Stimulated activated CD8-positive, alpha-beta memory T cell treated with anti-CD3 and anti-CD28 coated beads, Interleukin-15, amount 100 ng/mL, for 48 hours (primary cell): ENCODE measurements at regions not wholly inside any gene's neighbourhood (a gene's known extent, or its start where the extent isn't known, plus 50 kb on each side); places are given as distances from the start of the nearest gene placed in this dataset.
"Not testable (repeated sequence)": the region's sequence is repeated elsewhere in the genome, so short reads cannot be mapped to it uniquely, and the experiment has no call there.

Source experiments
- DNase-seq, 2 donors: peaks; one replicate each; pipeline ENCODE4 v3.0.0-alpha.2; 2020; ENCODE audit warnings: low read depth in 2 of 2

DNA sequence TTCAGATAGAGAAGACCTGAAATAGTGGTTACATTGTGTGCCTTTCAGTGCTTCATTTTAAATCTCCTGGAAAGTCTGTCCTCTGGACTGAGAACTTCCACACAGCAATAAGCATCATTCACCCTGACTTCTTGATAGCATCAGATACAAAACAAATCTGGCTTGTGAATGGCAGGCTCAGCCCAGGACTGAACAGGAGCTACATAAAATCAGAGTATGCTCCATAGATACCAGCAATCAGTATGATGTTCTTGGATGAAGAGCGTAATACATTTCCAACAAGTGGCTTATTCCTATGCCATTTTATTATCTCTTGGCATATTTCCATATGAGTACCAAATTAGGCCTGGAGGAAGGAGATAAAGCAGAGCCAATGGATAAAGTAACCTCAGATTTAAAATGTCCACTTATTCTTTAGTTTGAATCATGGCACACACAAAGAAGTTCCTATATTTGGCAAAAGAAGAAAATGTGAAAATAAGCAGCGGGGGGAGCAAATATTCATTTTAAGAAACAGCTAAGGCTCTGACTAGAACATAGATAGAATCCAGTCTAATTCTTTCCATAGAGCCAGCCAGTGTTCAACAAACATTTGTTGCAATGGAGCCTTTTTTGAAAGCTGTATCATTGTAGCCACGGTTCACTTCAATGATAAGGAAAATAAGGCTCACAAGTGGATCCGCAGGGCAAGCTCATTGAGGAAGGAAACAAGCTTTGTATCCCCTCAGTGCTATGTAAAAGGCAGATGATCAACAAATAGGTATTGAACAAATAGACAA, 230.8 kb upstream of the CHAC2 start:
- no peak for DNase-seq

DNA sequence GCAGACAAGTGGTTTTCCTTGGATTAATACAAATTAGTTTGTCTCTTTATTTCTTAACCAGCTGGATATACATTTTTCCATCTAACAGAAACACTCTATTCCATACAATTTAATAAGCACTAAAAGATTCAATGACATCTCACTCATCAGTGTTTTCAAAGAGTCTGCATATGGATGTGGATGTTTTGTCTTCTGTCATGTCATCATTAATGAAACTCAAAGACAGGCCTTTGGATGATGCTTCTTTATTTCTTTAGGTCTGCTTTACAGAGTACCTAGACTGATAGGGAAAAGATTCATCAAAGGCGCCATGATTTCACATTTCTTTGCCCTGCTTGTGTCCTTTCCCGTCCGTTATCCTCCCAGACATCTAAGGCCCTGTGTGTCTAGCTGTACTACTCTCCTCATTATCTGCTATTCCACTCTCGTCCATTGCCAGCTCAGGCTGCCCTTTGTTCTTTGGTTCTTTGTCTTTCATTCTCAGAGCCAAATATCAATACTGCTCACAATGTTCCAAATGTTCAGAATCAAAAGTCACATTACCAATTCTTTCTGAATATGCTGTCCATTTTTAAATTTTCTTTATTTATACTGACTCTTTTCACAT, 232.3 kb upstream of the CHAC2 start:
- no peak for DNase-seq

DNA sequence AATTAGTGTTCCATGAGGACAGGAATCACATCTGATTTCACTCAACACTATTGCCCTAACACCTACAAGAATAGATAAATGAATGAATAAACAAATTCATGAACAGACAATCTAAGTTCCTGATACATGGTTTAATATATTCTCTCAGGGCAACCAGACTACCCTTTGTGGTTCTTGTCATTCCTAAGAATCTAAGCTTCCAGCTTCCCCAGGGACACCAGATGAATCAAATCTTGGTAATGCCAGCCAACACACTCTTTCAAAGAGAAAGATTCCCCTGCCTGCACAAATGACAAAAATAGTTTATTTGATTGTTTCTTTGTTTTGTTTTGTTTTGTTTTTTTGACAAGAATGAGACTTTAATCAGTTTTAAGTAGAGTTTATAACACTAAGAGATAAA, 237.5 kb upstream of the CHAC2 start:
- DNase-seq: no peak

DNA sequence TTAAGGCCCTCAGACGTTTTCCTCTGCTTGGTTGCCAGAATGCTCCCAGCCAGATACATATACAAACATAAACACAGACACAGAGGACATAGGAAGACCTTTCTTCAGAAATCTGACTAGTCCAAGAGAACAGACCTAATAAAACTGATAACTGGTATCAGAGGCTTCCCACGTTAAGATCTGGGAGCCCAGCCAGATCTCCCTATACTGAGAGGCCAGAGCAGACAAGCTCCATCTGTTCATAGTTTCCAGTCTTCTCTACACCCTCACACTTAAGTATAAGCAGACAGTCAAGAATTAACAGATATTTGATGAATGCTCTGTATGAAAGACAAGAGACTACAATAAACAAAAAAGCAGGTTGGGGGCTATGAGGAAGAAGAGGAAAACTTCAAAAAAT, 240.5 kb upstream of the CHAC2 start:
- no peak for DNase-seq

DNA sequence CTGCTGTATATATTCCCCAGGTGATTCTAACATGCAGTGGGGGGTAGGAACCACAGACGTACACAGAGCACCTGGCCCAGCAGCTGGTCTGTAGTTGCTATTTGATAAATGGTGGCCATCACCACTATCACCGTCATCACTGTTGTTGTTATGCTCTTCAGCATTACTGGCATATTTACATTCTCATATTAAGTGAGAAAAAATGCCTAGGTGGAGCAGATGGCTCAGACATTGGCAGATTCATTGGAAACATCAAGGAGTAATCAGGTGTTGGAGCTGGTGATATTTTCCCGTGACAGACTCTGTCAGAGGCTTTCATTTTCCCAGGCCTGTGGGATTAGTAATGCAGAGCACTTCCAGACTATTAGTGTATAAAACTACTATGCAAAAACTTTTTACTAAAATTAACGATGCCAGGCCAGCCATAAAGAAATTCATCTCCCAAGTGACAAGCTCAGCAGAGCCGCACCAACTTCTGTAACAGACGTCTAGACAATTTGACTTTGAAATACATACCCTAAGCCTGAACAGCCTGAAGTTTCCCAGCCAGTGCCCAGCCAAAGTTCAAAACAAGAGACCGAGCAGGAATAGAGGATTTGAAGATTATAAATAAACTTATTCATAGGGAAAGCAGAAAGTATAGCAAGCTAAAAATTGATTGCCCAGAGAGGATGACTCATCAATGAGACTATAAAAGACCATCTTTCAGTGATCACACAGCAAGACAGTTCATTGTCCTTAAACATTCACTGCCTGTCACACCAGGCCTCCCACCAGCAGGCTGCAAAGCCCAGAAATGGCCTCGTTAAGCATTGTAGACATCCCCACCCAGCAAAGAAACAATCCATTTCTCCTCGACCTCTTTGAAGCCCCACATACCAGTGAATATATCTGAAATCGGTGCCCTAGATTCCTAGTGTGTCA, 247.4 kb upstream of the CHAC2 start:
- DNase-seq: no peak

DNA sequence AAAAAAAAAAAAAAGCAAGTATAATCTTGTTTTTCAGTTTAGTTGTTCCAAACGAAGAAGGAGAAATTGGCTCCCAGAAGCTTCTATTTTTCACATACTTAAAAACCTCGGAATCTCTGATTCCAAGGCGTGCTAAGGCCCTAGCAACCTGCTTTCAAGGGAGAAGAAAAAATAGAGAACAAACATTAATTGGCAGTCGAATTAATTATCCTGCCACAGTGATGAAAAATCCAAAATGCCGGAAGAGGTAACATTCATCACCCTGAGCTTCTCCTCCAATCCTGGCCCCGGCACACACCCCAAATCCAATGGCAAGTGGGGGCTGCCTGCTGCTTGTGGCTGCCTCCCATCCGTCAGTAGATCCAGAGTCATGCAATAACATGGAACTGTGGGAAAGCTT, 250.2 kb upstream of the CHAC2 start:
- no peak for DNase-seq

DNA sequence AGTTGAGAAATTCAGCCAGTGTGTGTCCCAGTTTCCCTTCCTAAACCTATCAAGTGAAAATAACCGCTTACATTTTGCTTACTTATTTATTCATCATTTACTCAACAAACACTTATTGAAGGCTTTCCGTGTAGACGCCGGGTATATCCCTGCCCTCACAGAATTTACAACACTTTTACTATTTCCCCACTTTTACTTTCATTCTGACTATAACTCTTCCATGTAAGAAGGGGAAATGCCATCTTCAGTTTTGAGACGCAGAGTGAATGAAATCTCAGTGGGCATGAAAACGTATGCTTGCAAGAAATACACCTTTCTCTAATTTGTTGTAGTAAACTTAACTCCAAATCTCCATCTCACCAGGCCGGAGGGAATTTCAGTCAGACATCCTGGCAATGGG, 251.0 kb upstream of the CHAC2 start:
- DNase-seq: no peak

DNA sequence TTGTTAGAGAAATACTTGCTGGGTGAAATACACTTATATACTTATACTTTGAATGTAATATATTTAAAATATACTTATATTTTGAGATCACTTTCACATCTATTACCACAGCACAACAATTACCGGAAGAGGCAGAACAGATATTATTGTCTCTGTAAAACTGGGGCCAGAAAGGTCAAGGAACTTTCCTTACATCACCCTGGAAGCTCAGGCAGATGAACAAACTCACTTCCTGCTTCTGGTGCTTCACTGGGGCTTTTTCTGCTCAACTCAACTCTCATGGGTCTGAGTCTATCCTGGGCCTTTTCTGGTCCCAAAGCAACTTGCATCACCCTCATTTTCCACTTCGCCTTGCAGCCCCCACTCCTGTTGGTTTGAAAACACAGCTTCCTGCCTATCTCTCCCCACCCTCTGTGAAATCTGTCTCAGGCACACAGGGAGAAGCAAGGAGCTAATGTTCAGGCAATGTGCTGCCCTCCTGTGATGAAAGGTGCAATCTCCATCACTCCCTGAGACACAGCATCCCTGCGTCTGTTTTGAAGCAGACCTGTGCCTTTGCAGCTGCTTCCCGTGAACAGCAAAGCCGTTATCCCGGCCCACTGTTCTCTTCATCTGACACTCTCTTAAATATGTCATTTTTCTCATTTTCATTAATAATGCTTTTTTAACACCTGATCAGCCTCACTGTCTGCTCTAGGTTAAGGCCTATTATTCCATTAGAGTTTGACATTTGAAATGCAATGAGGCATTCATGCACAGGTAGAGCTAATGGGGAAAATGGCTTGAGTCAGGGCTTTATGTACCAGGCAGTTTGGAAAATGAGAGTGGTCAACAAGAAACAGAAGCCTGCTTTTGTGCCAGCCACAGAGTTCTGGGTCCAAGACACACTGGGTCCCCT, 251.9 kb upstream of the CHAC2 start:
- DNase-seq: no peak

DNA sequence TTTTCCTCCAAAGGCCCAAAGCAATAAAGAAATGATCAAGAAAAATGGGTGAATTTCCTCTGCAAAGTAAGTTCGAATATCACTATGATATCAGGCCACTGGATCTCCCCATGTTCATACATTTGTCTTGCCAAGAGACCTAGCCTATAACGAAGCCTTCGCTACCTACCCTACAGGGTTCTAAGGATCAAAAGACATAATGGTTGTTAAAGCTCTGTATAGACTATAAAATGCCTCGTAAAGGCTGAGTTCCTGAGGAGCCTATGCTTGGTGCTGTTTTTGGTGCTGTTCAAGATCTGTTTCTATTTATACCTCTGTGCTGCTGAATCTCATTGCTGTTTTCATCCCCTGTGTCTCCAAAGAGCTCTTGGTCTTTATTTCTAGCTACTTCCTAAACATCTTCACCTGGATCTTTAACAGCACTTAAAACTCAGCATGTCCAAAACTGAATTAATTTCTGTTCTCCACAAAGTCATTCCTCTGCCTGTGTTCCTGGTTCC, 254.4 kb upstream of the CHAC2 start:
- no peak for DNase-seq

DNA sequence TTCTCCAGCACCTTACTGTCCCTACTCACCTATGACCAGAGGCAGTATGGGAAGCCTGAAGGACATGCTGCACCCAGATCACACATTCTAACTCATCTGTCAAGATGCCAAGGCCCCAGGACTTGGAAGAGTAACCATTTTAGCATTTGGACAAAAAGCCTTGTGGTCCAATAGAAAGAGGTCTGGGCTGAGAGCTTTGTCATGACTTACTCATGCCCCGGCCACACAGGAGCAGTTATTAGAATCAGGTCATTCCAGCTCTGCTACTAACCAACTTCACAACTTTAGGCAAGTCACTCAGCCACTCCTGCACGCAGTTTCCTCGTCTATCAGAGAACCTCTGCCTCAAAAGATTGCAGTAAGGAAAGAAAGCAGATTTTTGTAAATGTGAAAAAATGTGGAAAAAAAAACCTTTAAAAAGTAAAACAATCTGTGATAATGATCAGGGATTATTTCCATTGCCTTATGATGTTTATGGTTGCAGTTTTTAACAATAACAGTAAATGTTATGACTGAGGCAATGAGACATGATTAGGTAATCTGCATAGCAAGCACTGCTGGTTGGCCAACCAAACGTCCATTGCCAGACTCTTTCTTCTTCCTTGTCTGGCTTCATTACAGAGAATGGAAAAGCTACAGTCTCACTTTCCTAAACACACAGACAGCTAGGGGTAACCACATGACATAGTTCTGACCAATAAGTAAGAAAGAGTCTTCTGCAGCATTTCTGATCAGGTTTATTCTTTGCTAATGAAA, 255.4 kb upstream of the CHAC2 start:
- DNase-seq: no peak

DNA sequence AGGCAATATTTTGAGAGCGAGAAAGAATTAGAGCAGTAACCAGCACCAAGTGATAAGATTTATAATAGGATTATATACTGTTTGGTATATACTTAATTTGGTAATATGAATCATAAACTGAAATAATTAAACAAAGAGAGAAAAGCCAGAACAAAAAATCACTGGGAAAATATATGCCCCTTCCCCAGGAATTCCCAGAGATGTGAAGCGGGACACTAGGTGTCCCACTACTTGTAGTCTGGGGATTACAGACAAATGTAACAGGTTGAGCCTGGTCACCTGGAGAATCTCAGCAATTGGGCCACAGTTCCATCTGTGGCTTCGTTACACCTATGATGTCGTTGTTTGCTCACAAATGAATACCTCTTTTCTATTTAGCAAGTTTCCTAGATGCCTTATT, 256.1 kb upstream of the CHAC2 start:
- DNase-seq: no peak

DNA sequence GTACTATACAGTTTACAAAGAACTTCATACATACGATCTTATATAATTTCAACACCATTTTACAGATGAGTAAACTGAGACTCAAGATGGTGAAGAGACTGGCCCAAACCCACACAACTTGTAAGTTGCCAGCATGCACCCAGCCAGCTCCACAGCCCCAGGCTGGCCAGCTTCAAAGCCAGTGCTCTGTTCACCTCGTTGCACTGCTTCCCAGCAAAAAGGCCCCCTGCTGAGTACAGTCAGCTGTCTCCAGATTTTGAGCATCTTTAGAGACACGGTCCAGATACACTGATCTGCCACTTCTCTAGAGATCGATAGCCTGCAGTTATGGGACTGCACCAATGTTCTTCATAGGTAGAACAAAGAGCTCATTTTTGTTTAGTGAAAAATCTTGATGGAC, 257.2 kb upstream of the CHAC2 start:
- no peak for DNase-seq

DNA sequence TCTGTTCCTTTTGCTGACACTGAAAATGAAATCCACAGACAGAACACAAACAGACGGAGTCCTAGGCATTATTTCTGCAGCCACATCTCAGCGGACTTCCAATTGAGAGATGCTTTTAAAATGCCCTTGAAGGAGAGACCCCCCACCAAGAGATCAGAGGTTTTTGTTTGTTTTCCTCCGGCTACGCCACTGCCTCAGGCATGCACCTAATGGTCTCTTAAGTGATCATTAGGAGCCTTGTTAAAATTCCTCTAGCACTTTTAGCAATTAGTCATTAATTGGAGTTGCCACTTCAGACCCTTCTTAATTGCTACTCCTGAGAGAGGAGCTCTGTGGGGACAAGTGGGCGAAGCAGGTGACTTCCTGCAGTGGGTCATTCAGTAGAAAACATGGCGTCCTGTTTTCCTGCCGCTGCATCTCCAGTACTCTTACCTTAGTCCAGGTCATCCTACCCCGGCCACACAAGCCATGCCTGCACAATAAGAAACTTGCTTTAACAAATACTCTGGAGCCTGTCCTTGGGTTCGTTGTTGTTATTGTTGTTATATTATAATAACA, 257.7 kb upstream of the CHAC2 start:
- DNase-seq: no peak

DNA sequence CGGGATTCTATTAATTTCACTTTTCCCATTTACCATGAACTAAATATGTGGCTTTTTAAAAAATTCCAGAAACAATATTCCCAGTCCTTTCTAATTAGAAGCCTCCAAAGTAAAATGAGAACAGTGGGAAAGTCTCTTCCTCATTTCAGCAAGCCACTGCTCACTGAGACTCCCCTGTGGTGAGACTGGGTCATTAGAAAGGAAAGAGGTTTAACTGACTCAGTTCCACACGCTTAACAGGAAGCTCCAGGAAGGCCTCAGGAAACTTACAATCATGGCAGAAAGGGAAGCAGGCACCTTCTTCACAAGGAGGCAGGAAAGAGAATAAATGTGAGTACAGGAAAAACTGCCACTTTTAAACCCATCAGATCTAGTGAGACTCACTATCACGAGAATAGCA, 258.9 kb upstream of the CHAC2 start:
- no peak for DNase-seq

DNA sequence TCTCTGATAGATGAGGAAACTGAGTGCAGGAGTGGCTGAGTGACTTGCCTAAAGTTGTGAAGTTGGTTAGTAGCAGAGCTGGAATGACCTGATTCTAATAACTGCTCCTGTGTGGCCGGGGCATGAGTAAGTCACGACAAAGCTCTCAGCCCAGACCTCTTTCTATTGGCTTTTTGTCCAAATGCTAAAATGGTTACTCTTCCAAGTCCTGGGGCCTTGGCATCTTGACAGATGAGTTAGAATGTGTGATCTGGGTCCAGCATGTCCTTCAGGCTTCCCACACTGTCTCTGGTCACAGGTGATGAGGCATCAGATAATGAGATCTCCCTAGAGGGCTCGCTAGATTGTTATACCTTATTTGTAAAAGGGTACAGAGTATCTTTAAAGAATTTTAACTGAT, 260.5 kb upstream of the CHAC2 start:
- not testable (repeated sequence) for DNase-seq

DNA sequence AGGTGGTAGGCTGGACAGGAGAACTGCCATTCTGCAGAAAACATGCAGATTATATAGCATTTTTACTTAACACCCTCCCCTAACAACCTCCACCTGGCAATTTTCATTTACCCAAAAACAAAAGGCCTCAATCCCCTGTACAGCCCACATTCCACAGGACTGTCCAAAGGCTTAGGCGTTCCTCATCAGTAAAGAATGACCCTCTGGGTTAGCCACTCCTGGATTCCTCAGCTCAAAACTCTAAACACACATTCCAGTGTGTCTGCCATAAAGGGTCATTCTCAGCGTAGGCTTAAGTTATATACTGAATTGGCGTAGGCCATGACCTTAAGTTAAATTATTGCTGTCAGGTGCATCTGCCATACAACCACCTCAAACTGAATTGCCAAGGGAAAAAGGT, 261.8 kb upstream of the CHAC2 start:
- DNase-seq: no peak

DNA sequence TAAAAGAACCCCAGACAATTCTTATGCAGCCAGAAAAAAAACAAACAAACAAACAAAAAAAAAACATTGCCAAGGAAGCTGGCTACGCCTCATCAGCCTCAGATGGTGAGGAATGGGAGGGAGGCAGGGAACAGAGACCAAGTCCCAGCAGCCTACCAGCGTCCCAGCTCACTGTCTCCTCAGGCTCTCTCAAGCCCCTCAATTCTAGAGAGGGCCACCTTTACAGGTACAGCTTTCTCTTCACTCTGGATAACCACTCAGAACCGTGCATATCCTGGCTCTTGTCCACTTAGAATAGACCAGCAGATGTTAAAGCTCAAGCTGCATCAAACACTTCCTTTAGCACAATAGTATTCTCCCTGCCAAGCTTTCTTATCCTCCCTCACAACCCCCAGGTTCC, 263.1 kb upstream of the CHAC2 start:
- DNase-seq: no peak

DNA sequence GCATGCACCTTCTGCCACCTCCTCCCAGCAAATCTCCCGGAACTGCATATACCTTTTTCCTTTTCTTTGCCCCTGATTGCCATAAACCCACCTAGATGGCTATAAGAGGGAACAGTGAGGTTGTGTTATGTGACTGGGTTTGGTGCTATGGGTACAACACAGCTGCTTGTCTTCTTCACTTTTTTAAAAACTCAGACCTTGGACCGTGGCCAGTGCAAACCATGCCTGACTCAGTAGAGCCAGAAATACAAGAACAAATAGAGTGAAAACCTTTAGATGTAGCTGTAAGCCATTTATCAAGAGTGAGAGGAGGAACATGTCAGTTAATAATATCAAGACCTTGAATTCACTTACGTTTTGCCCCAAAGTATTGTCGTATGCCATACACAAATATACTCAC, 267.4 kb upstream of the CHAC2 start:
- DNase-seq: no peak

DNA sequence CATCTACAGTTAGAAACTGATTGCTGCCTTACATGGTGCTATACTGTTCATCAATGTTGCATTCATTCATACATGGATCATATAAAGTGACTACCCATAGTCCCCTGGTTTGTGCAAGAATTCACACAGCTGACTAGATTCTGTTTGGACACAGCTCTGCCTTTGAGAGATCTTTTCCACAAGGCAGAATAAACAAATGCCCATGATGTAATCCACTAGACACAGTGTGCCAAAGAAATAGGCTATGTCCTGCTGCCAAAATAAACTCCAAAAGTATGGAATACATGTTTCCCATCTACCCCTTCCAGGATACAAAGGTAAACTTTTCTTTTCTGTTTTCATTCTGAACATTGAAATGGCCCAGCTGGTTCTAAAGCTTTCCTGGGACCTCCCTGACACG, 269.4 kb upstream of the CHAC2 start:
- no peak for DNase-seq

DNA sequence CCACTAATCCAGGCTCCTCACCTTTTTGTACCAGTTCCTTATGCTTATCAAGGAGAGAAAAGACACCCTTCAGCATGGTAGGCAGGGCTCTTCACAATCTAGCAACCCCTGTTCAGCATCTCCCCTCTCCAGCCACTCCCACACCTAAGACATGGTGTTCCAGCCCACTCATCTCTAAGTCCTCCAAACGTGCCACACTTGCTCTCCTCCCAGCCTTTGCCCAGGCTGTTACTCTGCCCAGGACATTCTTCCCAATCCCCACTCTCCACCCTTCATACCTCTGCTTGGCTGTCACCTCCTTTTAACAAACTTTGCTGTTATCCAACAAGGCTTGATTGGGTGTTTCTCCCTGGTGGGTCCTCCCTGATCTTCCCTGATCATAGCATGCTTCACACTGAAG, 270.6 kb upstream of the CHAC2 start:
- DNase-seq: no peak
